Thyroid gland (tissue), 4 donors: ENCODE measurements at regions not wholly inside any gene's neighbourhood (a gene's known extent, or its start where the extent isn't known, plus 50 kb on each side); places are given as distances from the start of the nearest gene placed in this dataset.

ENCODE experiments used
- POLR2A ChIP-seq, 2 donors: fragments of 450-650 bp; IDR thresholded peaks; one replicate each; pipeline ENCODE4 v1.6.1; 2017; ENCODE audit warnings: antibody characterized with exemption in 2 of 2, mild to moderate bottlenecking in 2 of 2, moderate library complexity in 1 of 2
- TF ChIP-seq, protein P1 (sequence below), 6 experiments: fragments of 200-600 bp in 3 of 6; fragments of 450-650 bp in 3 of 6; sonication (generic) in 3 of 6; IDR thresholded peaks; one replicate each; pipeline ENCODE4 v1.5.1; 2016 to 2019; ENCODE audit warnings: antibody characterized with exemption in 6 of 6, mild to moderate bottlenecking in 2 of 6, inconsistent platforms in 1 of 6, moderate library complexity in 1 of 6

DNA sequence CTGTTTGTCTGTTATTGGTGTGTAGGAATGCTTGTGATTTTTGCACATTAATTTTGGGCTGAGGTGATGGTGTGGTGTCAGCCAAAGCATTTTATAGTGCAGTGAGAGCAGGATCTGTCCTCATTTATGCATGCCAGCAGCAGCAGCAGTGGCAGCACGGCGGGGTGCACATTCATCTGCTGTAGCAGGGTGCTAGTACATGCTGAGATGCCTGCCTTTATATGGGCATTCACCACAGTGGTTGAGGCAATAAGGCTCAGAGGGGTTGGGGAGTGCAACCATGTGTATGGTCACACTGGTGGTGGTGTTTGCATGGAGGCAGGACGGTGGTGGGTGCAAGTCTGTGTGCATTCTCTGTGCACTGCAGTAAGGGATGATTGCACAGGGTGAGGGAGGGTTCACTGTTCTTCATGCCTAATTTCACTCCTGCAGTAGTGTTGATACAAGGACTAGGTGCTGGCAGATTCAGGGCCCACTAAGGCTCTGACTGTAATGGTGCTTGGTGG lies 129.3 kb upstream of the SYNCRIP start:
- TF ChIP-seq, protein P1, sequence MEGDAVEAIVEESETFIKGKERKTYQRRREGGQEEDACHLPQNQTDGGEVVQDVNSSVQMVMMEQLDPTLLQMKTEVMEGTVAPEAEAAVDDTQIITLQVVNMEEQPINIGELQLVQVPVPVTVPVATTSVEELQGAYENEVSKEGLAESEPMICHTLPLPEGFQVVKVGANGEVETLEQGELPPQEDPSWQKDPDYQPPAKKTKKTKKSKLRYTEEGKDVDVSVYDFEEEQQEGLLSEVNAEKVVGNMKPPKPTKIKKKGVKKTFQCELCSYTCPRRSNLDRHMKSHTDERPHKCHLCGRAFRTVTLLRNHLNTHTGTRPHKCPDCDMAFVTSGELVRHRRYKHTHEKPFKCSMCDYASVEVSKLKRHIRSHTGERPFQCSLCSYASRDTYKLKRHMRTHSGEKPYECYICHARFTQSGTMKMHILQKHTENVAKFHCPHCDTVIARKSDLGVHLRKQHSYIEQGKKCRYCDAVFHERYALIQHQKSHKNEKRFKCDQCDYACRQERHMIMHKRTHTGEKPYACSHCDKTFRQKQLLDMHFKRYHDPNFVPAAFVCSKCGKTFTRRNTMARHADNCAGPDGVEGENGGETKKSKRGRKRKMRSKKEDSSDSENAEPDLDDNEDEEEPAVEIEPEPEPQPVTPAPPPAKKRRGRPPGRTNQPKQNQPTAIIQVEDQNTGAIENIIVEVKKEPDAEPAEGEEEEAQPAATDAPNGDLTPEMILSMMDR (IDR thresholded peaks at IDR 0.05): no peak
- TF ChIP-seq POLR2A (IDR thresholded peaks at IDR 0.05): no peak
